ENCODE measurements at regions not wholly inside any gene's neighbourhood (a gene's known extent, or its start where the extent isn't known, plus 50 kb on each side); places are given as distances from the start of the nearest gene placed in this dataset.

GRCh38 chr9:99663856-99664255 lies 157.8 kb upstream of the NR4A3 start:
- TF ChIP-seq, protein P1, sequence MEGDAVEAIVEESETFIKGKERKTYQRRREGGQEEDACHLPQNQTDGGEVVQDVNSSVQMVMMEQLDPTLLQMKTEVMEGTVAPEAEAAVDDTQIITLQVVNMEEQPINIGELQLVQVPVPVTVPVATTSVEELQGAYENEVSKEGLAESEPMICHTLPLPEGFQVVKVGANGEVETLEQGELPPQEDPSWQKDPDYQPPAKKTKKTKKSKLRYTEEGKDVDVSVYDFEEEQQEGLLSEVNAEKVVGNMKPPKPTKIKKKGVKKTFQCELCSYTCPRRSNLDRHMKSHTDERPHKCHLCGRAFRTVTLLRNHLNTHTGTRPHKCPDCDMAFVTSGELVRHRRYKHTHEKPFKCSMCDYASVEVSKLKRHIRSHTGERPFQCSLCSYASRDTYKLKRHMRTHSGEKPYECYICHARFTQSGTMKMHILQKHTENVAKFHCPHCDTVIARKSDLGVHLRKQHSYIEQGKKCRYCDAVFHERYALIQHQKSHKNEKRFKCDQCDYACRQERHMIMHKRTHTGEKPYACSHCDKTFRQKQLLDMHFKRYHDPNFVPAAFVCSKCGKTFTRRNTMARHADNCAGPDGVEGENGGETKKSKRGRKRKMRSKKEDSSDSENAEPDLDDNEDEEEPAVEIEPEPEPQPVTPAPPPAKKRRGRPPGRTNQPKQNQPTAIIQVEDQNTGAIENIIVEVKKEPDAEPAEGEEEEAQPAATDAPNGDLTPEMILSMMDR (IDR thresholded peaks at IDR 0.05), result no peak
- no peak for TF ChIP-seq POLR2A (IDR thresholded peaks at IDR 0.05)

Data from thyroid gland (tissue), 4 donors.